Stimulated activated CD8-positive, alpha-beta memory T cell treated with anti-CD3 and anti-CD28 coated beads, Interleukin-15, amount 100 ng/mL, for 48 hours (primary cell): ENCODE measurements at regions not wholly inside any gene's neighbourhood (a gene's known extent, or its start where the extent isn't known, plus 50 kb on each side); places are given as distances from the start of the nearest gene placed in this dataset.

Experiments
- DNase-seq, 2 donors: peaks; one replicate each; pipeline ENCODE4 v3.0.0-alpha.2; 2020; ENCODE audit warnings: low read depth in 2 of 2

DNA sequence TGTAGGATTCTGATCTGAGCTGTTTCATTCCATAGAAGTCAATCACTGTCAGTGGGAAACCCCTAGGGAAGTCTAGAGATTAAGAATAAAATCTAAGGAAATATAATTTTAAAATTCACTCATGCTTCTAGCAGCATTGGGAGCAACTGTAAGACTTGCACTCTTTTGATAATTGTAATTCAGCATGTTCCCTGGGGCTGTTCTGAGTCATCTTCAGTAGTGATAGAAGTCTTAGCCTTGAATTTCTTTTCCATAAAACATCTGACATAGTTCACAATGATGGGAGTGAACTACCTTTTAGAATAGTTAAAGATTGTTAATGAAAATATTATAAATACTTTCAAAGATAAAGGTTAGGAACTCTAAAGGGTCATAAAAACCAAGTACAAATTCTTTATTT, 935.8 kb downstream of the DTWD2 start:
- no peak for DNase-seq

DNA sequence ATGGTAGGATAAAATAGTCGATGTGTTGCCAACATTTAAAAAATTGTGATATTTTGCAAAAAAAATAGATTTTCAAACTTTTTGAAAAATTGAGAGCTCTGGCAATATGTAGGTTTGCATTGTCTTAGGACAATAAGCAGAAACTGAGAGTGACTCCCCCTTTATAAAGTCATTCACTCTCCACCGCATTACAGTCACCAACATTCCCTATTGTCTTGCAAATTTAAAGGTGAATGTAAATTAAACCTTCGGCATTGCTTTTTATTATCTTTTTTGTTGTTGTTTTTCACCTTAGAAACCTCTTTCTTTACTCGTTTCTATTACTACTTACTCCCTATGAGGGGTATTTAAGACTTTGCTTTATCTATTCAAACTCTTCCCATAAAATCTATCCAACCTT, 944.2 kb downstream of the DTWD2 start:
- DNase-seq = no peak

DNA sequence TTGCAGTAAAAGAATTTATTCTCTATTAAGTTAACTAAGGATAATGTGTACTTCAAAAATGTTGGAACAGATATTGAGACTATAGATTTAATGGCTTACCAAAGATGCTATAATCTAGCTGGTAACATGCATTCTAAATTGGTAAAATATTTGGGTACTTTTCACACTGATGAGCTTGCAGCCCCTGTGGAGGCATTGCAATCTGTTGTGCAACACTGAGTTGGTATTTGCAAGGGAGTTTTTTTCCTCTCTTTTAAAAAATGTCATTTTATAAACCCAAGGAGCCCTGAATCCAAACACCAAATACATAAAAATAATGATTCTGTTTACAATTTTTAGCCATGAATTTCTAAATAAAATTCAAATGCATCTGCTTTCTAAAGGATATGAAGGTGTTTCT, 944.8 kb downstream of the DTWD2 start:
- DNase-seq = no peak

DNA sequence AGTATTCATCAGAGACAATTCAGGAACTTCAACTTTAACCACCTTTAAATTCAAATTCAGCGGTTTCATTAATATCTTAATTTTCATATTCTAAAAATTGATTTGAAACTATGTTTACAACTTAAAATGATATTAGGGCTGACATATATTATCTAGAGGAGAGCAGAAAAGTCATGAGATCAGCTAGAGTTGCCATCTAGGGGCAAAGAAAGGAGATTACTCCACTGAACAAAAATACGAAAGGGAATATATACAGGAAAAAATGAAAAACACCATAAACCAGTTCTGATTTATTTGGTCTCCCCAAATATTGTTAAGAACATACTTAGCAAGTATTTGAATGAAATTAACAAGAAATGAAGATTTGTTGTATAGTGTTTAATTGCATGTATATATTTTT, 946.3 kb downstream of the DTWD2 start:
- DNase-seq = no peak

DNA sequence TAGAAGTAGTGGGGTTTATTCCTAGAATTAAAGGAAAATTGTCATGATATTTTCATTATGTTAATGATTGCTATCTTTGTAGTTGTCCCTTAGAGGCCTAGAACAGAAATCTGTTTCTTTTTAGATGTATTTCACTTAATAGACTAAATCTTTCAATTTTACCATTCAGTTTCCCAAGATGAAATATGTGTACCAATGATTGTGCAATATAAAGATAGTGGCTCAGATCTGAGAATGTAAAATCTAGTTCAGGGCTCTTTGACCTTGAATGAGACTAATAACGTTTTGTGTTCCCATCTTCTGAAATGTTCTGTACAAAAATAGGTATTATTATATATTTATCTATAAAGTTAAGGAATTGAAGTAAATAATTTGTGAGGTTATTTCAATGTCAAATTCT, 947.9 kb downstream of the DTWD2 start:
- DNase-seq = no peak

DNA sequence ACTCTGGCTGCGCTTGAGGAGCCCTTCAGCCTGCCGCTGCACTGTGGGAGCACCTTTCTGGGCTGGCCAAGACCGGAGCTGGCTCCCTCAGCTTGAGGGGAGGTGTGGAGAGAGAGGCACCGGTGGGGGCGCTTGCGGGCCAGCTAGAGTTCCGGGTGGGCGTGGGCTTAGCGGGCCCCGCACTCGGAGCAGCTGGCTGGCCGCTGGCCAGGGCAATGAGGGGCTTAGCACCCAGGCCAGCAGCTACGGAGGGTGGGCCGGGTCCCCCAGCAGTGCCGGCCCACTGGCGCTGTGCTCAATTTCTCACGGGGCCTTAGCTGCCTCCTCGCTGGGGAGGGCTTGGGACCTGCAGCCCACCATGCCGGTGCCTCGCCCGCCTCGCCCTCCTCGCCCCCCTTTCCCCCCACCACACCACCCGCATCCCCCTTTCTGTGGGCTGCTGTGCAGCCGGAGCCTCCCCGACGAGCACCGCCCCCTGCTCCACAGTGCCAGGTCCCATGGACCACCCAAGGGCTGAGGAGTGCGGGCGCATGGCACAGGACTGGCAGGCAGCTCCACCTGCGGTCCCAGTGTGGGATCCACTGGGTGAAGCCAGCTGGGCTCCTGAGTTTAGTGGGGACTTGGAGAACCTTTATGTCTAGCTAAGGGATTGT, 954.5 kb downstream of the DTWD2 start:
- DNase-seq = no peak

DNA sequence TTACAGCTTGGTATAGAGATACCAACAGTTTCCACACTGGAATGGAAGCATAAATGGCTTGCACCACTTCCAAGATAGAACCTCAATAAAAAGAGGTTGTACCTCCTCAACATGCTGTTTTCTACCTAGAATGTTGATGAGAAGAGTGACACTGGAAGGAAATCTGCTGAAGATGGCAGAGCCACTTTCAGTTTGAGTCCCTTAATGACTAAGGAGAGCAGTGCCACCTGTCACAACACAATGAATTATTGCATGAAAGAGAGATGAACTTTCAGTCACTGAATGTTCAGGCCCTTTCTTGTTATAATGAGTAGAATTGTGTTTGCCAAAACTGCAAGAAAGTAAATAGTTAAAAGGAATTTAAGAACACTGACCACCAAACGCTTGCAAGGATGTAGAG, 958.5 kb downstream of the DTWD2 start:
- no peak for DNase-seq

DNA sequence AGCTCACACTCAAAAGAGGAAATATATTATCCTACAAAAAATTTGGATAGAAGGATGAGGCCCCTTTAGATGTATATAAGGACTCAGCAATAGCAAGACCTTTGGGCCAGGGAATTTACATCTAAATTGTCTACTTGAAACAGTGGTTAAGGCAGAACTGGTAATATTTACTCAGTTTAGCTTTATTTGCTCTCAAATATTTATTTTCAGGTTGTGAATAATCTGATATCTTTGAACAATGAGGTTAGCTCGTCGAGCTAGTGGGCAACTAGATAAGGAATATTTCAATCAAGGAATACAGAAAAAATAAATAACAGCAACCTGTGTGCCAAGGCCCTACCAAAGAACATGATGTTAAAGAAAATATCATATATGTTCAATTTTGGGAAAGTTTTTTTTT, 966.3 kb downstream of the DTWD2 start:
- DNase-seq = no peak

DNA sequence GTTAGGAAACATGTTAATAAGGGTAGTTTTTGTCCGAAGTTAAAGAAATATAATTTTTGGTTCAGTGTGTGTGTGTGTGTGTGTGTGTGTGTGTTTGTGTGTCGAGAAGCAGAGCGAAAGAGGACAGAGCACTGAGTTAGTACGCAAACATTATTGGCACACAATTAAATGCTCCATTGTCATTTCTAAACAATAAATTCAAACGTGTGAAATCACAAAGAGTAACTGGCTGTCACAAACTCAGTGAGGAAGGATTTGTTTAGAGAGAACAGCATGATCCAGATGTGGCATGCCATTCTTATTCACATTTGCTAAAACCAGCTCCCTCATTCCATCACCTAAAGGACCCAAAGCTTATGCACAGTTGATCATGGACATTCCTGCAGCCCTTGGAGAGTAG, 970.8 kb downstream of the DTWD2 start:
- DNase-seq = no peak

DNA sequence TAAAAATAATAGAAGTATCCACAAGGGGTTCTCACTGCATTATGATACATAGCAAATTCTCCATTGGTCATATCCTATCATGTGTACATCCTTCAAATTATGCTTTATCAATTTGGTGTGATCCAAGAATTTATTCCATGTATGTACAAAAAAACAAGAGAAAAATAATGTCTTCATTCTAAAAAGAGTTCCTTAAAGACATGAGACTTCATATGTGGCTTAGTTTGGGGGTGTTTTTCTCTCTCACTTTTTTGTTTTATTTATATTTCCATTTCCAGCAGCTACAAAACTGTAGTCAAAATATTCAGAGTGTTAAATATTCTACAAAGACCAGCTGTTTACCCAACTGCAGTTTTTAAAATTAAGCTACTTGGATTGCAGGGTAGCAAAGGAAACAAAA, 972.0 kb downstream of the DTWD2 start:
- no peak for DNase-seq

DNA sequence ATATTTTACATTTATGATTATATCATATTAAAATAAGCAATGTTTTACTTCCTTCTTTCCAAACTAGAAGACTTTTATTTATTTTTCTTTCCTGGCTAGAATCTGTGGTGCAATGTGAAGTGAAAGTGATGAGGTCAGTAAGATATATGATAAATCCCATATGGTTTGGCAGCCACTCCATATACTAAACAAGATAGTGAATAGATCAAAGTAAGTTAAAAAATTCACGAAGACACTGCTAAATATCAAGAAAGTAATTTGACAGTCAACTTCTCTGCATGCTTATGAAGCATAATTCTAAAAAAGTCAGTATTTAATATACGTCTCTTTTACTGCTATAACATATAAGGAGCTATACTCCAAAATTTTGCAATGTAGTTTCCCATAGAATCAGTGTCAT, 972.8 kb downstream of the DTWD2 start:
- DNase-seq = no peak

DNA sequence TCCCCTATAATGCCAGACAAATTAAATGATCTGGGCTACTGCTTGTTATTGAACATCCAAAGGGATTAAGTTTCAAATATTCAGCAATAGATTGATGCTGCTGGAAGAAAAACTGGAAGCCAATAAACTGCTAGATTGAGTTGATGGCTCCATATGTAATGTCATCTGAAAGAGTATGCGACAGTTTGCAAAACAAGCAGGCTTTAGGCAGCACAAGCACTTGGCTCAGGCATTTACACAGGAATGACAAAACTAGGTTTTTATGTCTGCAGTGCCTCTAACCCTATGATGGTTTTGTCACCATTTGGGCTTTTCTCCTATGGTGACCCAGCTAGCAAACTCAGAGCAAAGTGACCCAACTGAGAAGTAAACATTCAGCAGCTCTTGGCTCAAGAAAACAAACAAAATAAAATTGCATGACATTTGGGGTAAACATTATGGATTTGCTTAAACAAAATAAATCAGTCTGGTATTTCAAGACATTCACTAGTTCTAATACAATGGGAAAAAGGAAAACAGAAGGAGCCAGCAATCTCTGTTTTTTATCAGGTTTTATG, 978.5 kb downstream of the DTWD2 start:
- DNase-seq = no peak

DNA sequence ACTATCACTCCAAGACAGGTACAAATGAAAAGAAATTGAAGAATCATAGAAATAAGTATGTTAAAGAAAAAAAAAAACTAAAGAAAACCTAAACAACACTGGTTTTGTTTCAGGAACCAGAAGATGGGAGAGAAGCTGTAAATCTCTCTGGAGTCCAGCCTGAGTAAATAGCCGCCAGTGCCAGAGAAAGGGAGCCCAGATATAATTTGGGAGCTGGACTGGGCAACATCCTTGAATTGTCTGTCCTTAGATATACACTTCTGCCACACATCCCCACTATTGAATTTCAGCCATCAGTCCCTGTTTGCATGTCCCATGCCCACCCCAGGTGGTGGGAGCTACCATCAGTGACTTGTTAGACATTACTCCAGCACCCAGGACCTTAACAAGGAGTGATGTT, 979.6 kb downstream of the DTWD2 start:
- no peak for DNase-seq

DNA sequence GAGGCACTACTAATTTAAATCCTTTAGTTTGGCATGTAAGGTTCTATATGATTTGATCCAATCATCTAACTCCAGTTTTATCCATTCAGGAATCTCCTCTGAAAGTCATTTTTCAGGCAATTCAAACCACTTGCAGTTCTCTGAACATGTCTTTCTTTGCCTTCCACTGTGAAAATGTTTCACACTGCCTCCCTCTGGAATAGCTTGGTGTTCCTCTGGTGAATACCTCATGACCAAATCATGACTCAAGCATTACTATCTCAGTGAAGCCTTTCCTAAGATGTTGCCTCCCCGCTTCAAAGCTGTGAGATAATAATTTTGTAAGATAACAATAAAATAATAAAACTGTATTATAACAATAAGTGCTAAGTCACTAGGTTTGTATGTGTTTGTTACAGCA, 981.1 kb downstream of the DTWD2 start:
- no peak for DNase-seq

DNA sequence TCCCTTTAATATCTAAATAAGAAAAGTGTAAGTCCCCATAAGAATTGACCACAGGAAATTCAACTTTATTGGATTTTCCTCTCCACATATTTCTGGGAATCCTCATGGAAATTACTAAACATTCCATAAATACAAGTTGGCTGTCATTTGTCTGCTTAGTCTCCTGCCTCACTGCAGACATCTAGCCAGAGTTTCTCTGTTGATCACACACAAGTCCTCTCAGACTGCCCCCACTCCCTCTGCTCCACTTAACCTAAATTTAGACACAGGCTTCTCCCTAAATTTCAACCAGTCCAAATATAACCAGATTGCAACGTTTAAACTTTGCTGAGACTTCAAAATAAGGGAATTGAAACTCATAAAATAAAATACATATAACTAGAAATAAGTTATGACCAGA, 982.1 kb downstream of the DTWD2 start:
- no peak for DNase-seq

DNA sequence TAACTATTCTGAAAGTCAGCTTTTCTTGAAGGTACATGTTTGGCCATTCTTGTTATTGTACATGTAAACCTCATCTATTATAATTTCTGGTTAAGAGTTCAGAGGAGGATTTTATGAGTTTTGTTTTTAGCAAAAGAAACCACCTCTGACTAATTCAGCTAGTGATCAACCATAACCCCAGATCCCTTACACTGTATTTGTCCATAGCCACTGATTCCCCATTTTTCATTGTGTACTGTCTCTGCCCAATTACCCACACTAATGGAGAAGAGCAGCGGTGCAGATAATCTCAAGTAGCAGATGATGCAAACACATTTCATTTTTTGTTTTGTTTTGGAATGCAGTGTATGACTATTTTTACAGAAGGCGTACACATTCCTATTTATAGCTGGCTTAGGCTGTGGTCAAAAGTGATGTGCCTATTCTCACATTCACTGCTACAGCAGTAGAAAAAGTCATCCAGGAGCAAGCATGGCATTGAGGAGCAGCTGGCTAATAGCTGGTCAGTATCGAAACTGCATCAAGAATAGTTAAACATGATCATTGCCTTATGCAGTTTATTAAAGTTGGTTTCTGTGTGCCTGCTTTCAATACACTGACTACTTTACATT, 988.3 kb downstream of the DTWD2 start:
- DNase-seq = no peak

DNA sequence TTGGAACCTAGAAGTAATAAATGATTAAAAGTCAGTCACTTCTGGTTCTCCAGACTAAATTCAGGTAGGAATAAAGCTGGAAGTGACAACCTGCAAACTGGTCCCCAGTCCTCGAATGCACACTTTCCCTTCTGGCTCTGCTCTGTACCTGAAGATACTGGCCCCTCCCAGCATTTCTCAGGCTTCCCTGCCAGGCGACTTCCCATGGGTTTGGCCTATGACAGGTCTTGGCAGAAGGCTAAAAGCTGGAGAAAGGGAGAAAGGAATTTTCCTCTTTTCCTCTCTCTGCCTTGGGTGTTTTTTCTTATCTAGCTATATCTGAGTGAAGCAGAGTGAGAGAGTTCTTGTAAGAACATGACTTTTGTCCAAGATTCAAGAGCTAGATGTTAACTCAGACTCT, 1005.7 kb downstream of the DTWD2 start:
- DNase-seq = no peak

DNA sequence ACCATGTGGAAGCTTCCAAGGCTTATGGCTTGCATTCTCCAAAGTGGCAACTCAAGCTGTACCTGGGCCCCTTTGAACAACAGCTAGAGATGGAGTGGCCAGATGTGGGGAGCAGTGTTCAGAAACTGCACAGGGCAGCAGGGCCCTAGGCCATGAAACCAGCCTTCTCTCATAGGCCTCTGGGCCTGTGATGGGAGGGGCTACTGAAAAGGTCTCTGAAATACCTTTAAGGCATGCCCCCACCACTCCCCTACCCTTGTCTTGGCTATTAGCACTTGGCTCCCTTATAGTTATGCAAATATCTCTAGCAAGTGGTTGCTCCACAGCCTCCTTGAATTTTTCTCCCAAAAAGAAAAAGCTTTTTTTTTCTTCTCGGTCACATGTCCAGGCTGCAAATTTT, 1014.6 kb downstream of the DTWD2 start:
- no peak for DNase-seq

DNA sequence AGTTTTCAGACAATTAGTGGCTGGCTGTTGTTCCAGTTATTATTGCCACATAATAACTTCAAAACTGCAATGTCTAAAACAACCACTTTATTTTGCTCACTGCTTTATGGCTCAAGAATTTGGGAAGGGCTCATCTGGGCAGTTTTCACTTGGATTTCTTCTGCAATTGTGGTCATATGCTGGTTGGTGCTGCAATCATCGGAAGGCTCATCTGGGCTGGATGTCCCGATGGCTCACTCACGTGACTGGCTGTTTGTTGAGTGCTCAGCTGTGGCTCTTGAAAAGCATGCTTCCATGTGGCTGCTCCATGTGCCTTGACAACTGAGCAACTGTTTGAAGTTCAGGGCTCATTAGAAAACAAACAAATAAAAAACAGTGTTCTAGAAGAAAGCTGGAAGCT, 1032.5 kb downstream of the DTWD2 start:
- DNase-seq = no peak

DNA sequence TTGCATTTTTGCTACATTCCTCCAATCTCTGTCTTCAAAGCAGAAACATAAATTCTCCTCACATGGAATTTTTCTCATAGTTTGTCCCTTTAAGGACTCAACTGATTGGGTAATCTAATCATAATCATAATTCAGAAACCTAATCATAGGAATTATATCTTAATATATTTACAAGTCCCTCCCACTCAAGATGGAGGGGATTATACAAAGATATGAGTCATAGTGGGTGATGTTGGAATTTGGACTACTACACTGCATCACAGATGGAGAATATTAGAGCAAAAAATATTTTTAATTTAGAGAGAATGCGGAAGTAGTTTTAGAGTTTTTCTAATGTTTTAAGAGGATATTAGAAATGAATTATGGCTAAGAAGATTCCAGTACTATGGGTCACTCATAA, 1034.0 kb downstream of the DTWD2 start:
- DNase-seq = no peak

DNA sequence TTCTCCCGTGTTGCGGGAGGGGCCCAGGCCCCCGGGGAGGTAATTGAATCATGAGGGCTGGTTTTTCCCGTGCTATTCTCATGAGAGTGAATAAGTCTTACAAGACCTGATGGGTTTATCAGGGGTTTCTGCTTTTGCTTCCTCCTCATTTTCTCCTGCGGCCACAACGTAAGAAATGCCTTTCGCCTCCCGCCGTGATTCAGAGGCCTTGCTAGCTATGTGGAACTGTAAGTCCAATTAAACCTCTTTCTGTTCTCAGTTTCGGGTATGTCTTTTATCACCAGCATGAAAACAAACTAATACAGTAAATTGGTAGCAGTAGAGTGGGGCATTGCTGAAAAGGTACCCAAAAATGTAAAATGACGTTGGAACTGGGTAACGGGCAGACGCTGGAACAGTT, 1035.1 kb downstream of the DTWD2 start:
- no peak for DNase-seq

DNA sequence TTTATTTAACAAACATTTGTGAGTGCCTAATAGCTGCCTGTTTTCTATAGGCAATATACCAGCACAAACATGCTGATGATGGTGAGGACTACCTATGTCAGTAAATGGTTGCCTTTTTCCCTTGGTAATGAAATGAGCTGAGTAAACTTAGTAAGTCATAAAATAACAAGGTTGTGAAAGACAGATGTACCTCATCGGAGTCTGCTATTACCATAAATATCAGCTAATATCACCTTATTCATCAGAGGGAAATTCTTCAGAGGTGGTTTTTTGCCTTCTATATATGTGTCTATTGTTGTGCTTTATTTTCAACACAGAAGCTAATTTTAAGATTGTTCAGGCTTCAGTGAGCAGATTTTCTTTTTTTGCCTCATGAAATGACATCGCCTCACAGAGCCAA, 1040.5 kb downstream of the DTWD2 start:
- no peak for DNase-seq

DNA sequence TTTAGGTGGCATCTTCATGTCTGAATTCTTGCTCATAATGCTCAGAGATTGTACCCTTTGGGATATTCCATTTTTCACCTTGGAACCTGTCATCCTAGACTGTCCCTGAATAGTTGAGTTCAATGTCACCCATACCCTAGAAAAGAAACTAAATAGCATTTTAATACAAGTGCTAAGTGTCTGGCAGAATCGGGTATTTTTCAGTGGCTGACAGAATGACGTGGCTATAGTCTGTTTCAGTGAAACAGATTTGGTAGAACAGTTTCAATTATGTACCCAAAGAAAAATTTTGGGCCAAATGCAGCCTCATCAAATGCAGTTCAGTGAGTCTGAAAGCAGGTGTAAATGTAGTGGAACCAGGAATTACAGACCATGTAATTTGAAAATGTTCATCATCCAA, 1041.2 kb downstream of the DTWD2 start:
- no peak for DNase-seq

DNA sequence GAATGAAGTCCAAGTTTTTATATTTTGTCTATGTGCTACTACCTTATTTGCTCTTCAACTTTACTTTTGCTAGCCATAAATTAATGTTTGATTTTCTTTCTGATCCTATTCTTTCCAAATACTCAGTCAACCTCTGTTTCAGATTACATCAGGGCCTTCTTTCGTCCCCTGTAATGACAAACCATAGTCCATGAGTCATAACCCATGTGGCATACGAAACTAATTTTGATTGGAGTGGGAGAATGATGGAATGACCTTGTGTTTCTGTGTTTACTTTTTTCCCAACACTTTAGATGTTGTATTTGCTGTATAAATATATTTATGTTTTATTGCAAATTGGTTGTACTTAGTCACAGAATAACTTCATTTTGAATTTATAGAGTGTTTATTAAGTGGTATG, 1043.1 kb downstream of the DTWD2 start:
- DNase-seq = no peak
